GM13976 (cell line): ENCODE measurements at regions not wholly inside any gene's neighbourhood (a gene's known extent, or its start where the extent isn't known, plus 50 kb on each side); places are given as distances from the start of the nearest gene placed in this dataset.

Source experiments
- DNase-seq: peaks from one replicate; pipeline ENCODE4 v3.0.0; 2012; ENCODE audit warnings: low spot score
- CTCF ChIP-seq: IDR thresholded peaks from 2 replicates; pipeline ENCODE4 v1.5.1; 2012; ENCODE audit warnings: borderline replicate concordance, mild to moderate bottlenecking; ENCODE audit not compliant: insufficient read depth; ENCODE audit errors: extremely low read depth, missing control alignments, control extremely low read depth
- in situ Hi-C: fragments of 300-500 bp; cut with MboI; formaldehyde crosslinking; loops from one replicate; pipeline ENCODE4 v1.12.0; 2022; ENCODE audit warnings: low sequenced_read_pairs, mixed read lengths, inconsistent platforms; ENCODE audit not compliant: unreplicated experiment

- in situ Hi-C loops, result no loop called here
- DNase-seq, result no peak
- no peak for TF ChIP-seq CTCF
Observed at GRCh38 chr4:129350834-129351721, 255.1 kb downstream of the C4orf33 start.

GRCh38 chr4:129352480-129352879 lies 256.5 kb downstream of the C4orf33 start:
- in situ Hi-C loops, result no loop called here
- no peak for TF ChIP-seq CTCF
- DNase-seq, result no peak

- in situ Hi-C loops, result no loop called here
- TF ChIP-seq CTCF, result no peak
- no peak for DNase-seq
Observed at GRCh38 chr4:129353490-129353889, 257.5 kb downstream of the C4orf33 start.

GRCh38 chr4:129355031-129355430 lies 259.1 kb downstream of the C4orf33 start:
- no peak for DNase-seq
- in situ Hi-C loops, result no loop called here
- no peak for TF ChIP-seq CTCF

GRCh38 chr4:129355516-129355915 lies 259.6 kb downstream of the C4orf33 start:
- in situ Hi-C loops, result no loop called here
- TF ChIP-seq CTCF, result no peak
- DNase-seq, result no peak

- TF ChIP-seq CTCF, result no peak
- no peak for DNase-seq
- in situ Hi-C loops, result no loop called here
Observed at GRCh38 chr4:129358571-129358970, 262.6 kb downstream of the C4orf33 start.
